Neural progenitor cell (in vitro differentiated cells): ENCODE measurements at regions not wholly inside any gene's neighbourhood (a gene's known extent, or its start where the extent isn't known, plus 50 kb on each side); places are given as distances from the start of the nearest gene placed in this dataset.

Experiments used
- DNase-seq: peaks from one replicate; pipeline ENCODE4 v3.0.0-alpha.2; 2016; ENCODE audit warnings: low spot score
- H2AFZ ChIP-seq: fragments of 200-600 bp; sonication (generic); replicated peaks from 2 replicates; pipeline ENCODE4 v1.6.1; 2016; ENCODE audit warnings: antibody characterized with exemption
- H3F3A ChIP-seq: fragments of 200-600 bp; sonication (generic); 2 replicates; pipeline ENCODE4 v1.6.1; 2016; ENCODE audit warnings: antibody characterized with exemption, low read depth
- H3K27ac ChIP-seq: fragments of 200-600 bp; sonication (generic); 2 replicates; pipeline ENCODE4 v1.5.1; 2016; ENCODE audit warnings: mild to moderate bottlenecking
- H3K27me3 ChIP-seq: fragments of 200-600 bp; sonication (generic); 2 replicates; pipeline ENCODE4 v1.6.1; 2016; ENCODE audit warnings: mild to moderate bottlenecking, moderate library complexity
- H3K36me3 ChIP-seq: fragments of 200-600 bp; sonication (generic); 2 replicates; pipeline ENCODE4 v1.5.1; 2016
- H3K4me1 ChIP-seq: fragments of 200-600 bp; sonication (generic); 2 replicates; pipeline ENCODE4 v1.6.1; 2016; ENCODE audit warnings: mixed run types
- H3K4me2 ChIP-seq: fragments of 200-600 bp; sonication (generic); 2 replicates; pipeline ENCODE4 v1.6.1; 2016
- H3K4me3 ChIP-seq: fragments of 200-600 bp; sonication (generic); 2 replicates; pipeline ENCODE4 v1.5.1; 2016
- H3K79me2 ChIP-seq: fragments of 200-600 bp; sonication (generic); 2 replicates; pipeline ENCODE4 v1.6.1; 2016; ENCODE audit warnings: low read depth
- H3K9ac ChIP-seq: fragments of 200-600 bp; sonication (generic); 2 replicates; pipeline ENCODE4 v1.6.1; 2016
- H3K9me3 ChIP-seq: fragments of 200-600 bp; sonication (generic); 2 replicates; pipeline ENCODE4 v1.5.1; 2016; ENCODE audit warnings: low read depth
- H4K20me1 ChIP-seq: fragments of 200-600 bp; sonication (generic); 2 replicates; pipeline ENCODE4 v1.6.1; 2016; ENCODE audit warnings: low read depth
- H3K27ac Mint-ChIP-seq: 3 replicates; pipeline ENCODE4 v1.8.0; 2021; ENCODE audit warnings: mixed read lengths
- H3K27me3 Mint-ChIP-seq: 2 replicates; pipeline ENCODE4 v1.8.0; 2022; ENCODE audit warnings: low read depth, mild to moderate bottlenecking, inconsistent platforms, moderate library complexity, mixed read lengths; ENCODE audit not compliant: insufficient read depth
- H3K36me3 Mint-ChIP-seq: 3 replicates; pipeline ENCODE4 v1.8.0; 2021; ENCODE audit warnings: mixed read lengths
- H3K4me1 Mint-ChIP-seq: 3 replicates; pipeline ENCODE4 v1.8.0; 2021; ENCODE audit warnings: mixed read lengths
- H3K4me3 Mint-ChIP-seq: 3 replicates; pipeline ENCODE4 v1.8.0; 2021; ENCODE audit warnings: mild to moderate bottlenecking, moderate library complexity, mixed read lengths
- H3K9me3 Mint-ChIP-seq: 3 replicates; pipeline ENCODE4 v1.8.0; 2020; ENCODE audit warnings: mixed read lengths
- EZH2 ChIP-seq: fragments of 200-600 bp; sonication (generic); IDR thresholded peaks from 2 replicates; pipeline ENCODE4 v1.6.1; 2017; ENCODE audit warnings: antibody characterized with exemption, mild to moderate bottlenecking, moderate library complexity
- EZH2phosphoT487 ChIP-seq: fragments of 200-600 bp; sonication (generic); IDR thresholded peaks from 2 replicates; pipeline ENCODE4 v1.6.1; 2017; ENCODE audit warnings: antibody characterized with exemption
- TF ChIP-seq, protein P1 (sequence below): fragments of 200-600 bp; sonication (generic); IDR thresholded peaks from 2 replicates; pipeline ENCODE4 v1.5.1; 2017; ENCODE audit warnings: antibody characterized with exemption, mild to moderate bottlenecking

DNA sequence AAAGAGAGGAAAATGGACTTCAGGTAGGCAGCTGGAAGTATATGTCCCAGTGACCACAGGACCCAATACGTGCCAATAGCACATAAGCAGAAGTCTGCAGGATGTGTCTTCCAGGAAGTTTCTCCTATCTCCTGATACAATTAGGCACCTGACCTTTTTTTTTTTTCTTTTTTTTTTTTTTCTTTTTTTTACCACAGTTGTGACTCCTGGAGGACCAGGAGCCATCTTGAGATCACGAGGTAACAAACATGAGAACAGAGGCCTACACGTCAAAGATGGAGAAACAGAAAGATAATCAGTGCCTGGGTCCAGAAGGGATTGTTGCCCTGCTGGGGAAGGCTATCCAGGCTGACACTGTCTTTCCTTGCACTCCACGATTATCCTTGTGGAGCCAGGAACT lies 312.4 kb upstream of the NEBL start:
- Histone ChIP-seq H3K27me3 (no peaks in the 10 kb centered on the region), H3K4me3 (no peak overlapping the region), H3K9ac (no peak overlapping the region), H3K9me3 (no peaks in the 10 kb centered on the region), H2AFZ (no peak overlapping the region), H3K36me3 (no peaks in the 10 kb centered on the region), H3F3A (no peaks in the 10 kb centered on the region), H3K27ac (no peak overlapping the region), H3K4me2 (no peak overlapping the region), H3K4me1 (no peaks in the 10 kb centered on the region), H3K79me2 (peaks cover 6% of the 10 kb centered on the region), H4K20me1 (no peaks in the 10 kb centered on the region)
- Mint-ChIP-seq H3K36me3 (peaks cover 14% of the 10 kb centered on the region), H3K4me1 (no peaks in the 10 kb centered on the region), H3K9me3 (peaks cover 15% of the 10 kb centered on the region), H3K27me3 (no peaks in the 10 kb centered on the region), H3K4me3 (no peak overlapping the region), H3K27ac (no peak overlapping the region)
- TF ChIP-seq EZH2phosphoT487 (no peak), EZH2 (no peak)
- TF ChIP-seq, protein P1, sequence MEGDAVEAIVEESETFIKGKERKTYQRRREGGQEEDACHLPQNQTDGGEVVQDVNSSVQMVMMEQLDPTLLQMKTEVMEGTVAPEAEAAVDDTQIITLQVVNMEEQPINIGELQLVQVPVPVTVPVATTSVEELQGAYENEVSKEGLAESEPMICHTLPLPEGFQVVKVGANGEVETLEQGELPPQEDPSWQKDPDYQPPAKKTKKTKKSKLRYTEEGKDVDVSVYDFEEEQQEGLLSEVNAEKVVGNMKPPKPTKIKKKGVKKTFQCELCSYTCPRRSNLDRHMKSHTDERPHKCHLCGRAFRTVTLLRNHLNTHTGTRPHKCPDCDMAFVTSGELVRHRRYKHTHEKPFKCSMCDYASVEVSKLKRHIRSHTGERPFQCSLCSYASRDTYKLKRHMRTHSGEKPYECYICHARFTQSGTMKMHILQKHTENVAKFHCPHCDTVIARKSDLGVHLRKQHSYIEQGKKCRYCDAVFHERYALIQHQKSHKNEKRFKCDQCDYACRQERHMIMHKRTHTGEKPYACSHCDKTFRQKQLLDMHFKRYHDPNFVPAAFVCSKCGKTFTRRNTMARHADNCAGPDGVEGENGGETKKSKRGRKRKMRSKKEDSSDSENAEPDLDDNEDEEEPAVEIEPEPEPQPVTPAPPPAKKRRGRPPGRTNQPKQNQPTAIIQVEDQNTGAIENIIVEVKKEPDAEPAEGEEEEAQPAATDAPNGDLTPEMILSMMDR: no peak
- DNase-seq: no peak

DNA sequence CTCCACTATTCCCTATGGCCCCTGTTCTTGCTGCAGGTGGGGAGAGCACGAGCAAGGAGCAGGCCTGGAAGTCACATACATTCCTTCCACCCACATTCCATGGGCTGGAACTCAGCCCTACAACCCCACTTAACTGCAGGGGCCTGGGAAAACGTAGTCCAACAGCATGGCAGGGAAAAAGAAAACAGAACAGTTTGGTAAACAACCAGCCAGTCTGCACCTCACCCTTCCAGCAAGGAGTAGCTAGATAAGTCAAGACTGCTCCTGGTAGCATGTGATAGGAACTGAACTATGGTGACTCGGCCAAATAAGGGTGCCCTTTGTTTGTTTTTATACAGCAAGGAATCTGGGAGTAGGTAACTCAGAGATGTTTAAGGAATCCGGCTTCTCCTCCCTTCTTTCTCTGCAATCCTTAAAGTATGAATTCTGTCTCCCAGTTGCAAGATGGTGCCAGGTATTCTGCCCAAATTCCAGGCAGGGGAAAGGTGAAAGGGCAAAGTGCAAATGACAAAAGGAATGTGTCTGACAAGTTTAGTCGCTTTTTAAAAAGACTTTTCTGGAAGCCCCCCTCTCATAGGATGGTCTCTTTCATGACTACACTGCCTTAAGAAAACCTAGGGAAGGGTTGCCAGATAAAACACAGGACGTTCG lies 311.7 kb upstream of the NEBL start:
- no peak overlapping the region for H2AFZ ChIP-seq
- no peak overlapping the region for H3K4me2 ChIP-seq
- no peaks in the 10 kb centered on the region for H4K20me1 ChIP-seq
- peaks cover 14% of the 10 kb centered on the region for H3K36me3 Mint-ChIP-seq
- no peak overlapping the region for H3K4me3 Mint-ChIP-seq
- no peaks in the 10 kb centered on the region for H3K36me3 ChIP-seq
- H3K9me3 ChIP-seq: no peaks in the 10 kb centered on the region
- peaks cover 6% of the 10 kb centered on the region for H3K4me1 ChIP-seq
- no peak for DNase-seq
- H3K79me2 ChIP-seq: peaks cover 6% of the 10 kb centered on the region
- no peaks in the 10 kb centered on the region for H3F3A ChIP-seq
- no peaks in the 10 kb centered on the region for H3K27me3 Mint-ChIP-seq
- H3K9ac ChIP-seq: no peak overlapping the region
- no peaks in the 10 kb centered on the region for H3K27me3 ChIP-seq
- no peak overlapping the region for H3K27ac ChIP-seq
- no peaks in the 10 kb centered on the region for H3K4me1 Mint-ChIP-seq
- TF ChIP-seq EZH2 (no peak), EZH2phosphoT487 (no peak)
- TF ChIP-seq, protein P1: no peak
- H3K9me3 Mint-ChIP-seq: peaks cover 15% of the 10 kb centered on the region
- no peak overlapping the region for H3K4me3 ChIP-seq
- H3K27ac Mint-ChIP-seq: no peak overlapping the region

DNA sequence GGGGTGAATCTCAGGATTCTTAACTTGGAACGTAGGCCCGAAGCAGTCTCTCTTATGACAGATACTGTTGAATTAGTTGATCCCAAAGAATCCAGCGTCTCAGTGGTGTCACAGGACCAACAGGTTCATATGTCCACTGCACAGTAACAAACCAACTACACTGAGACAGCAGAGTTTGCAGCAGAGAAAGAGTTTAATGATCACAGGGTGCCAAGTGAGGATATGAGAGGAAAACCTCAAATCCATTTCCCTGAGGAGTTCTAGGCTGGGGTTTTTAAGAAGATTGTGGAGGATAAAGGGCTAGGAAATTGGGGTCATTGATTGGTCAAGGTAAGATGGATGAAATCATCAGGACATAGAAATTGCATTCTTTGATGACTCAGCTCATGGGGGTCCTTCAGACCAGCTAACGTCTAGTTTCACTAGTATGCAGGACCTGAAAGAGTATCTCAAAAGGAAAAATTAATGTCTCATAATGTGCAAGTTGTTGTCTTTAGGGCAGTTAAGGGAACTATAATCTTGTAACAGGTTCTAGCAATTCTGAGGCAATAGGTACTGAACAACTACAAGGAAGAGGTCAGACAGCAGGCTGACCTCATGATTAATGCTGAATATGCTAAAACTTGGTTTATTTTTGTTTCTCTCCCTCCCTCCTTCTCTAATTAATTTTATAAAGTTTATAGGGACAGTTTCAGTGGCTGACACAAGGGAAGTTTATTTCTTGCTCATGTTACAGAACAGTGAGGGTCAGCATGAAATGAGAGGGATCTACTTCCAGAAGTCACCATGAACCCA lies 310.9 kb upstream of the NEBL start:
- H3K27me3 ChIP-seq: no peaks in the 10 kb centered on the region
- TF ChIP-seq EZH2 (no peak), EZH2phosphoT487 (no peak)
- TF ChIP-seq, protein P1: no peak
- H3K79me2 ChIP-seq: peaks cover 6% of the 10 kb centered on the region
- H3K4me2 ChIP-seq: no peak overlapping the region
- H3F3A ChIP-seq: no peaks in the 10 kb centered on the region
- no peak overlapping the region for H3K9ac ChIP-seq
- H4K20me1 ChIP-seq: no peaks in the 10 kb centered on the region
- no peak overlapping the region for H3K4me3 Mint-ChIP-seq
- H3K36me3 Mint-ChIP-seq: peaks cover 14% of the 10 kb centered on the region
- no peaks in the 10 kb centered on the region for H3K4me1 Mint-ChIP-seq
- no peak overlapping the region for H3K4me3 ChIP-seq
- no peaks in the 10 kb centered on the region for H3K36me3 ChIP-seq
- H3K9me3 Mint-ChIP-seq: peaks cover 15% of the 10 kb centered on the region
- no peaks in the 10 kb centered on the region for H3K9me3 ChIP-seq
- no peak for DNase-seq
- peaks cover 8% of the 10 kb centered on the region for H3K4me1 ChIP-seq
- H2AFZ ChIP-seq: no peak overlapping the region
- H3K27me3 Mint-ChIP-seq: no peaks in the 10 kb centered on the region
- no peak overlapping the region for H3K27ac ChIP-seq
- H3K27ac Mint-ChIP-seq: no peak overlapping the region
